ENCODE measurements at regions not wholly inside any gene's neighbourhood (a gene's known extent, or its start where the extent isn't known, plus 50 kb on each side); places are given as distances from the start of the nearest gene placed in this dataset.
A peak's percentile ranks its signal among the peaks of the same experiment; 100 is the strongest.

GRCh38 chr3:144773350-144773749 lies 801.7 kb downstream of the DIPK2A start:
- no peak overlapping the region for H3K4me3 ChIP-seq (ENCODE audit: low read depth, low read length, poor library complexity, severe bottlenecking)
- no peak for DNase-seq (ENCODE audit: low spot score)
- POLR2A ChIA-PET (ENCODE audit: low non-redundant PET), result no interaction called here
- intact Hi-C loops (cut with micrococcal nuclease; ENCODE audit: unreplicated experiment), result loop anchor here (5.0 to 10.0 kb wide), 2 partner anchors 279 to 801 kb away; partner anchors contain the start of gene DIPK2A
- H3K27ac ChIP-seq (ENCODE audit: low read depth, low read length, poor library complexity, severe bottlenecking), result no peak overlapping the region
- no peaks in the 10 kb centered on the region for H3K4me1 ChIP-seq (ENCODE audit: insufficient read depth, low read length, poor library complexity, severe bottlenecking)
- no peaks in the 10 kb centered on the region for H3K27me3 ChIP-seq (replicated peaks; ENCODE audit: insufficient read depth, low read depth, low read length, poor library complexity)
- CTCF ChIA-PET, result no interaction called here
- TF ChIP-seq, protein P1, sequence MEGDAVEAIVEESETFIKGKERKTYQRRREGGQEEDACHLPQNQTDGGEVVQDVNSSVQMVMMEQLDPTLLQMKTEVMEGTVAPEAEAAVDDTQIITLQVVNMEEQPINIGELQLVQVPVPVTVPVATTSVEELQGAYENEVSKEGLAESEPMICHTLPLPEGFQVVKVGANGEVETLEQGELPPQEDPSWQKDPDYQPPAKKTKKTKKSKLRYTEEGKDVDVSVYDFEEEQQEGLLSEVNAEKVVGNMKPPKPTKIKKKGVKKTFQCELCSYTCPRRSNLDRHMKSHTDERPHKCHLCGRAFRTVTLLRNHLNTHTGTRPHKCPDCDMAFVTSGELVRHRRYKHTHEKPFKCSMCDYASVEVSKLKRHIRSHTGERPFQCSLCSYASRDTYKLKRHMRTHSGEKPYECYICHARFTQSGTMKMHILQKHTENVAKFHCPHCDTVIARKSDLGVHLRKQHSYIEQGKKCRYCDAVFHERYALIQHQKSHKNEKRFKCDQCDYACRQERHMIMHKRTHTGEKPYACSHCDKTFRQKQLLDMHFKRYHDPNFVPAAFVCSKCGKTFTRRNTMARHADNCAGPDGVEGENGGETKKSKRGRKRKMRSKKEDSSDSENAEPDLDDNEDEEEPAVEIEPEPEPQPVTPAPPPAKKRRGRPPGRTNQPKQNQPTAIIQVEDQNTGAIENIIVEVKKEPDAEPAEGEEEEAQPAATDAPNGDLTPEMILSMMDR (conservative IDR thresholded peaks at IDR 0.05; ENCODE audit: low read depth, low read length), result no peak
- no peak for TF ChIP-seq EZH2 (IDR thresholded peaks at IDR 0.05; ENCODE audit: borderline replicate concordance, low read depth, low read length, poor library complexity, severe bottlenecking)
- no peaks in the 10 kb centered on the region for H3K9me3 ChIP-seq (ENCODE audit: low read depth, low read length, poor library complexity, severe bottlenecking)
- BruUV-seq (replicated peaks), result no TSS peak
- no peaks in the 10 kb centered on the region for H3K36me3 ChIP-seq (ENCODE audit: insufficient read depth, low read length, poor library complexity, severe bottlenecking)

DNA sequence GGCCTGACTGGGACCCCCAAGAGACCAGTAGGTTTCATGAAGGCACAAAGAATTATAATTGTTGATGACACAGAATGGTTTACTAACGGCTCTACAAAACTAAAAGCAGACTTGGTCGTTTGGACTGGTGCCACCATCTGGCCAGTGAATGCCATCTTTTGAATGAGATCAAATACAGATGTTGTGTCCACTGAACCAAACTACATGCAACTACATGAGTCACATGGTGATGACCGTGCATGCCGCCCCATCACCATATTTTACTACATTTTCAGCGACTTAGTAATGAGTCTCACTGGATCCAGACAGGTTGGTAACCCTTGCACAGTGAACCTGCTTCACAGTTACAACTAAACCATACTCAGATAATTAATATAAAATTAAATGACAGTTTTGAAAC lies 803.3 kb downstream of the DIPK2A start:
- BruUV-seq (replicated peaks), result no TSS peak
- intact Hi-C loops (cut with micrococcal nuclease; ENCODE audit: unreplicated experiment), result loop anchor here (5.0 to 10.0 kb wide), 2 partner anchors 280 to 803 kb away; partner anchors contain the start of gene DIPK2A

GRCh38 chr3:144775551-144775950 lies 803.9 kb downstream of the DIPK2A start:
- no peak for TF ChIP-seq EZH2 (IDR thresholded peaks at IDR 0.05; ENCODE audit: borderline replicate concordance, low read depth, low read length, poor library complexity, severe bottlenecking)
- TF ChIP-seq, protein P1 (conservative IDR thresholded peaks at IDR 0.05; ENCODE audit: low read depth, low read length), result no peak
- H3K4me3 ChIP-seq (ENCODE audit: low read depth, low read length, poor library complexity, severe bottlenecking), result no peak overlapping the region
- intact Hi-C loops (cut with micrococcal nuclease; ENCODE audit: unreplicated experiment), result loop anchor here (10.0 kb wide), 1 partner anchor 281 kb away; no protein-coding TSS in a partner anchor
- ChIA-PET POLR2A (ENCODE audit: low non-redundant PET) (no interaction called here), CTCF (no interaction called here)
- no peak for DNase-seq (ENCODE audit: low spot score)
- no TSS peak for BruUV-seq (replicated peaks)
- H3K36me3 ChIP-seq (ENCODE audit: insufficient read depth, low read length, poor library complexity, severe bottlenecking), result no peaks in the 10 kb centered on the region
- no peaks in the 10 kb centered on the region for H3K9me3 ChIP-seq (ENCODE audit: low read depth, low read length, poor library complexity, severe bottlenecking)
- no peak overlapping the region for H3K27ac ChIP-seq (ENCODE audit: low read depth, low read length, poor library complexity, severe bottlenecking)
- no peaks in the 10 kb centered on the region for H3K27me3 ChIP-seq (replicated peaks; ENCODE audit: insufficient read depth, low read depth, low read length, poor library complexity)
- H3K4me1 ChIP-seq (ENCODE audit: insufficient read depth, low read length, poor library complexity, severe bottlenecking), result no peaks in the 10 kb centered on the region

More for the DNA sequence above, 803.3 kb downstream of the DIPK2A start:
- POLR2A ChIA-PET (ENCODE audit: low non-redundant PET), result no interaction called here
- peak; percentile 15 for DNase-seq (ENCODE audit: low spot score)
- H3K36me3 ChIP-seq (ENCODE audit: insufficient read depth, low read length, poor library complexity, severe bottlenecking), result no peaks in the 10 kb centered on the region
- CTCF ChIA-PET, result no interaction called here
- no peaks in the 10 kb centered on the region for H3K27me3 ChIP-seq (replicated peaks; ENCODE audit: insufficient read depth, low read depth, low read length, poor library complexity)
- H3K4me3 ChIP-seq (ENCODE audit: low read depth, low read length, poor library complexity, severe bottlenecking), result no peak overlapping the region
- TF ChIP-seq EZH2 (IDR thresholded peaks at IDR 0.05; ENCODE audit: borderline replicate concordance, low read depth, low read length, poor library complexity, severe bottlenecking), result no peak
- TF ChIP-seq, protein P1 (conservative IDR thresholded peaks at IDR 0.05; ENCODE audit: low read depth, low read length), result no peak
- H3K27ac ChIP-seq (ENCODE audit: low read depth, low read length, poor library complexity, severe bottlenecking), result no peak overlapping the region
- H3K4me1 ChIP-seq (ENCODE audit: insufficient read depth, low read length, poor library complexity, severe bottlenecking), result no peaks in the 10 kb centered on the region
- H3K9me3 ChIP-seq (ENCODE audit: low read depth, low read length, poor library complexity, severe bottlenecking), result no peaks in the 10 kb centered on the region

All from A673 (cell line).